Panc1 (cell line): ENCODE measurements at regions not wholly inside any gene's neighbourhood (a gene's known extent, or its start where the extent isn't known, plus 50 kb on each side); places are given as distances from the start of the nearest gene placed in this dataset.

ENCODE experiments used
- ATAC-seq: fragments of 200-7000 bp; cut with Tn5 transposase; 2 replicates; pipeline ENCODE4 v1.9.1; 2020; ENCODE audit warnings: mild to moderate bottlenecking, moderate library complexity
- BruUV-seq: library from RNA; stranded (reverse); fragments of 400-500 nt; replicated peaks from 2 replicates; lab custom pipeline; 2021; lab: Mats Ljungman, UMichigan
- CTCF ChIA-PET: fragments of 300-600 bp; sonication (Branson Sonifier 250); formaldehyde crosslinking; loops from one replicate; lab custom pipeline; 2022; ENCODE audit warnings: antibody characterized with exemption; lab: Charles Lee
- POLR2A ChIA-PET: fragments of 300-600 bp; sonication (Branson Sonifier 250); formaldehyde crosslinking; loops from one replicate; lab custom pipeline; 2022; ENCODE audit warnings: antibody characterized with exemption; lab: Charles Lee
- DNase-seq: peaks from one replicate; pipeline ENCODE4 v3.0.0-alpha.2; 2010; ENCODE audit warnings: low read depth, low spot score
- H3K27ac ChIP-seq: 2 replicates; pipeline ENCODE4 v1.5.1; 2011; ENCODE audit warnings: mild to moderate bottlenecking, low read length, inconsistent platforms
- H3K27me3 ChIP-seq: fragments of 200-500 bp; sonication (Bioruptor generic); 2 replicates; pipeline ENCODE4 v1.6.0; 2014; ENCODE audit warnings: low read length, inconsistent platforms; ENCODE audit not compliant: control insufficient read depth, insufficient read depth
- H3K36me3 ChIP-seq: fragments of 200-500 bp; sonication (Bioruptor generic); 2 replicates; pipeline ENCODE4 v1.5.1; 2014; ENCODE audit warnings: inconsistent platforms, mild to moderate bottlenecking, low read length, moderate library complexity; ENCODE audit not compliant: control insufficient read depth, insufficient read depth
- H3K4me1 ChIP-seq: 2 replicates; pipeline ENCODE4 v1.5.1; 2011; ENCODE audit warnings: inconsistent platforms, mild to moderate bottlenecking, low read length, moderate library complexity; ENCODE audit not compliant: control insufficient read depth, insufficient read depth
- H3K4me3 ChIP-seq, 2 experiments: 2 replicates each; pipeline ENCODE4 v1.5.1; 2011 to 2012; ENCODE audit warnings: low read depth in 2 of 2, low read length in 2 of 2, mild to moderate bottlenecking in 2 of 2, inconsistent platforms in 1 of 2, moderate library complexity in 1 of 2
- H3K9me3 ChIP-seq: fragments of 200-500 bp; sonication (Bioruptor generic); 2 replicates; pipeline ENCODE4 v1.5.1; 2014; ENCODE audit warnings: low read depth, mild to moderate bottlenecking, inconsistent platforms, low read length, moderate library complexity; ENCODE audit not compliant: control insufficient read depth, insufficient read depth
- CTCF ChIP-seq: fragments of 450-650 bp; IDR thresholded peaks from 2 replicates; pipeline ENCODE4 v1.5.1; 2017; ENCODE audit warnings: mild to moderate bottlenecking
- POLR2AphosphoS5 ChIP-seq: IDR thresholded peaks from 2 replicates; pipeline ENCODE4 v1.6.1; 2012; ENCODE audit warnings: mild to moderate bottlenecking, low read depth, low read length, moderate library complexity
- REST ChIP-seq, 2 experiments: IDR thresholded peaks; 2 replicates each; pipeline ENCODE4 v1.6.1; 2011 to 2012; ENCODE audit warnings: low read depth in 2 of 2, control low read depth in 1 of 2, low read length in 1 of 2, mild to moderate bottlenecking in 1 of 2, moderate library complexity in 1 of 2; ENCODE audit not compliant: insufficient read depth in 1 of 2
- SIN3A ChIP-seq: IDR thresholded peaks from 2 replicates; pipeline ENCODE4 v1.6.1; 2012; ENCODE audit warnings: low read depth, mild to moderate bottlenecking, low read length, moderate library complexity, borderline replicate concordance; ENCODE audit not compliant: insufficient read depth
- TCF7L2 ChIP-seq: IDR thresholded peaks from 2 replicates; pipeline ENCODE4 v1.6.1; 2011; ENCODE audit warnings: mild to moderate bottlenecking, low read depth, low read length, inconsistent platforms
- in situ Hi-C: cut with HindIII; loops from 2 replicates; pipeline ENCODE4 v1.10.0; 2016; ENCODE audit warnings: low sequenced_read_pairs, low pct_unique_long_range_greater_than_20kb
- intact Hi-C: fragments of 100-400 bp; cut with micrococcal nuclease; formaldehyde crosslinking; loops from one replicate; pipeline ENCODE4 v1.10.0; 2022; ENCODE audit not compliant: unreplicated experiment

GRCh38 chr16:17011712-17012111, 459.0 kb downstream of the XYLT1 start:
- ChIA-PET POLR2A (no interaction called here), CTCF (no interaction called here)
- ATAC-seq, result no peak
- no peaks in the 10 kb centered on the region for H3K4me1 ChIP-seq
- no peaks in the 10 kb centered on the region for H3K27me3 ChIP-seq
- no peak for DNase-seq
- H3K36me3 ChIP-seq, result no peaks in the 10 kb centered on the region
- H3K27ac ChIP-seq, result no peak overlapping the region
- no peaks in the 10 kb centered on the region for H3K9me3 ChIP-seq
- no peak overlapping the region for H3K4me3 ChIP-seq
- in situ Hi-C loops, result no loop called here
- TF ChIP-seq SIN3A, result no peak
- TF ChIP-seq CTCF, result no peak
- TF ChIP-seq POLR2AphosphoS5, result no peak
- TF ChIP-seq REST (IDR thresholded peaks at IDR 0.05; ENCODE audit: insufficient read depth in 1 of 2, low read depth in 2 of 2, low read length in 1 of 2), result no peak
- TF ChIP-seq TCF7L2, result no peak
- no TSS peak for BruUV-seq
- intact Hi-C loops, result no loop called here

- Histone ChIP-seq H3K4me1 (no peaks in the 10 kb centered on the region), H3K9me3 (no peaks in the 10 kb centered on the region), H3K4me3 (no peak overlapping the region), H3K36me3 (no peaks in the 10 kb centered on the region), H3K27me3 (no peaks in the 10 kb centered on the region), H3K27ac (no peak overlapping the region)
- no TSS peak for BruUV-seq
- intact Hi-C loops, result no loop called here
- ATAC-seq, result no peak
- TF ChIP-seq TCF7L2 (no peak), CTCF (no peak), REST (IDR thresholded peaks at IDR 0.05; ENCODE audit: insufficient read depth in 1 of 2, low read depth in 2 of 2, low read length in 1 of 2) (no peak), SIN3A (no peak)
- no peak for DNase-seq
- in situ Hi-C loops, result no loop called here
- CTCF ChIA-PET, result no interaction called here
- POLR2A ChIA-PET, result no interaction called here
Observed at GRCh38 chr16:17013038-17013437, 457.7 kb downstream of the XYLT1 start.
